ENCODE measurements at regions not wholly inside any gene's neighbourhood (a gene's known extent, or its start where the extent isn't known, plus 50 kb on each side); places are given as distances from the start of the nearest gene placed in this dataset.

DNA sequence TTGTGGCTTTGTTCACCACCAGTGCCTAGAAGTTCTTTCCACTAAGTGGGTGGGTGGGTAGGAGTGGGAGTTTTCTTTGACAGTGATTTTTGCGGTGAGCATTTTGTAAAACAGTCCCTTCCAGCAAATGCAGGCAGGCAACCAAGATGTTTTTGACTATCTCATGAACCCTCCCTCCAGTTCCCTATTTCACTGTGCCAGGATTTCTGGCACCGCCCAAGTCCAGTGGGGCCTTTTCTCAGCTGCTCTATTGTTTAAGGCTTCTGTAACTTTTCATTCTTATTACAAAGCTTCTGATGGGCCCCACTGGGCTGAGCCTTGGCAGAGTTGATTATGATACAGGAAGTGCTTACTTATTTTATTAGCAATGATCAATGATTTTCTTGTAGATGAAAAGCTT lies 236.0 kb downstream of the EDEM1 start:
- FAIRE-seq (no peak), DNase-seq (ENCODE audit: low read depth) (no peak)
- Histone ChIP-seq H3K9me3 (ENCODE audit: insufficient read depth, low read depth, low read length) (no peaks in the 10 kb centered on the region), H3K9ac (ENCODE audit: low read length) (no peak overlapping the region), H3K27me3 (ENCODE audit: insufficient read depth, low read length) (no peaks in the 10 kb centered on the region), H3K27ac (ENCODE audit: low read depth, low read length) (no peak overlapping the region), H3K4me3 (ENCODE audit: insufficient read depth, low read depth, low read length) (no peak overlapping the region), H2AFZ (ENCODE audit: low read depth, low read length) (no peak overlapping the region), H3K4me2 (ENCODE audit: low read length) (no peak overlapping the region), H3K79me2 (ENCODE audit: insufficient read depth, low read length) (no peaks in the 10 kb centered on the region), H3K4me1 (ENCODE audit: insufficient read depth, low read length) (no peaks in the 10 kb centered on the region), H3K36me3 (ENCODE audit: insufficient read depth, low read length) (no peaks in the 10 kb centered on the region), H4K20me1 (ENCODE audit: insufficient read depth, low read length) (no peaks in the 10 kb centered on the region)
- TF ChIP-seq CTCF (IDR thresholded peaks at IDR 0.05; ENCODE audit: insufficient read depth, low read depth, low read length) = no peak
- TF ChIP-seq EZH2 (IDR thresholded peaks at IDR 0.05; ENCODE audit: insufficient read depth, low read length) = no peak
- H3K27ac Mint-ChIP-seq (ENCODE audit: unreplicated experiment) = no peak overlapping the region
- peaks cover 4% of the 10 kb centered on the region for H3K9me3 Mint-ChIP-seq (ENCODE audit: unreplicated experiment)
- no peak overlapping the region for H3K4me3 Mint-ChIP-seq (ENCODE audit: unreplicated experiment)
- H3K4me1 Mint-ChIP-seq (ENCODE audit: low read depth, unreplicated experiment) = no peaks in the 10 kb centered on the region
- peaks cover 2% of the 10 kb centered on the region for H3K27me3 Mint-ChIP-seq (ENCODE audit: low read depth, unreplicated experiment)
- no peaks in the 10 kb centered on the region for H3K36me3 Mint-ChIP-seq (ENCODE audit: low read depth, unreplicated experiment)

DNA sequence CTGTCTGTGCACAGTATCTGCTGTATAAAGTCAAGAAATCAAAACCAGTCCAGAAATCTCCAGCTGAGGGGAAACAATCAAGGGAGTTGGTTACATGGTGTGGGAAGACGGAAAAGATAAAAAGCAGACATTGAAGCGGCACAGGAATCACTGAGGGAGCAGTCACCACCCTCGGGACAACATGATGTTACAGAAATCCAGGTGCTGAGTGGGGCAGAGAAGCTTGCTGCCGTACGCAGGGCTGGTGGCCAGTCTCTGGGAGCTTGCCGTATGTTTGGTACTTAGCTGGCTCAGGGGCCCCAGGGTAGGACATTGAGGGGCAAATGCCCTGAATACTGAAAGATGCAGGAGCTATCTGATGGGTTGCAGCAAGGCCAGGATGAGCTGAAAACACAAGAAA lies 237.9 kb downstream of the EDEM1 start:
- H3K4me1 Mint-ChIP-seq (ENCODE audit: low read depth, unreplicated experiment) = no peaks in the 10 kb centered on the region
- Histone ChIP-seq H3K4me1 (ENCODE audit: insufficient read depth, low read length) (no peaks in the 10 kb centered on the region), H3K4me3 (ENCODE audit: insufficient read depth, low read depth, low read length) (no peak overlapping the region), H3K4me2 (ENCODE audit: low read length) (no peak overlapping the region), H3K27me3 (ENCODE audit: insufficient read depth, low read length) (no peaks in the 10 kb centered on the region), H4K20me1 (ENCODE audit: insufficient read depth, low read length) (no peaks in the 10 kb centered on the region), H3K9me3 (ENCODE audit: insufficient read depth, low read depth, low read length) (no peaks in the 10 kb centered on the region), H3K27ac (ENCODE audit: low read depth, low read length) (no peak overlapping the region), H3K36me3 (ENCODE audit: insufficient read depth, low read length) (no peaks in the 10 kb centered on the region), H3K79me2 (ENCODE audit: insufficient read depth, low read length) (no peaks in the 10 kb centered on the region), H2AFZ (ENCODE audit: low read depth, low read length) (no peak overlapping the region), H3K9ac (ENCODE audit: low read length) (no peak overlapping the region)
- H3K27me3 Mint-ChIP-seq (ENCODE audit: low read depth, unreplicated experiment) = peaks cover 2% of the 10 kb centered on the region
- no peak overlapping the region for H3K4me3 Mint-ChIP-seq (ENCODE audit: unreplicated experiment)
- FAIRE-seq = no peak
- H3K9me3 Mint-ChIP-seq (ENCODE audit: unreplicated experiment) = peaks cover 4% of the 10 kb centered on the region
- no peak for TF ChIP-seq EZH2 (IDR thresholded peaks at IDR 0.05; ENCODE audit: insufficient read depth, low read length)
- no peak for TF ChIP-seq CTCF (IDR thresholded peaks at IDR 0.05; ENCODE audit: insufficient read depth, low read depth, low read length)
- H3K36me3 Mint-ChIP-seq (ENCODE audit: low read depth, unreplicated experiment) = no peaks in the 10 kb centered on the region
- DNase-seq (ENCODE audit: low read depth) = no peak
- H3K27ac Mint-ChIP-seq (ENCODE audit: unreplicated experiment) = no peak overlapping the region

DNA sequence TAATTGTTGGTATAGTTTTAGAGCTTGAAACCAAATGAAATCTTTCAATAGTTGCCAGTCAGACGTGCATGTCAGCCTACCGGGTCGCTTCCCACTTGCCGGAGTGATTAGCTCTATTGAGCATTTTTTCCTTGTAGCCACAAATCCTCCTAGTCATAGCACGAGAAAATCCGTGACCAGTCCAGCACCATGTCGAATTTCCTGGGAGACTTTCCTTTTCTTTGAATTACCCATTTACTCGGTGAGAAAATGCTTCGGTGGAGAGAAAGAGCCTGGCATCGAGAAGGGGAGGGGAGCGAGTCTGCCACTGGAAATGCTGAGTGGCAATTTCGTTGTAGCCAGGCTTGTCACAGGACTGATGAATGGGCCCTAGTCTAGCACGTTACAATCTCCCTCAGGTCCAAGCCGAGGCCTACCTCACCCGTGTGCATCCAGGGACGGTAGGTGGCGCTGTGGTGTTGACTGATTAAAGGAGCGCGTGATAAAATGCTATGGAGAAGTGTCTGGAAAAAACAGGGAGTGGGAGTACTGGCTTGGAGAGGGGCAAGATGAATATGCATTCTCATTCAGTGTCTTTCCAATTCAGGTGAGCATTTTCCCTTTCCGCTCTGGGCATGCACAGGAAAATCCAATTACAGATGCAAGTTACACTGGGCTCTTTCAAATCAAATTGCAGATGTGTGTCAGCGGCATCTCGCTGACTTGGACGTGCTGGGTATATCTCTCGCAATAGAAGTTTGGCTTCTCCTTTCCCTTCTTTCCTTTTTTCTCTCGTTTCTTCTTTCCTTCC lies 238.8 kb downstream of the EDEM1 start:
- H3K27me3 Mint-ChIP-seq (ENCODE audit: low read depth, unreplicated experiment) = peaks cover 2% of the 10 kb centered on the region
- H3K4me1 Mint-ChIP-seq (ENCODE audit: low read depth, unreplicated experiment) = no peaks in the 10 kb centered on the region
- FAIRE-seq = no peak
- Histone ChIP-seq H3K27ac (ENCODE audit: low read depth, low read length) (no peak overlapping the region), H3K9ac (ENCODE audit: low read length) (peak overlapping the region; percentile 44), H3K4me3 (ENCODE audit: insufficient read depth, low read depth, low read length) (no peak overlapping the region), H2AFZ (ENCODE audit: low read depth, low read length) (peak overlapping the region; percentile 65), H3K4me2 (ENCODE audit: low read length) (peak overlapping the region; percentile 72), H3K36me3 (ENCODE audit: insufficient read depth, low read length) (no peaks in the 10 kb centered on the region), H3K79me2 (ENCODE audit: insufficient read depth, low read length) (no peaks in the 10 kb centered on the region), H3K4me1 (ENCODE audit: insufficient read depth, low read length) (no peaks in the 10 kb centered on the region), H3K27me3 (ENCODE audit: insufficient read depth, low read length) (no peaks in the 10 kb centered on the region), H3K9me3 (ENCODE audit: insufficient read depth, low read depth, low read length) (no peaks in the 10 kb centered on the region), H4K20me1 (ENCODE audit: insufficient read depth, low read length) (no peaks in the 10 kb centered on the region)
- no peak overlapping the region for H3K27ac Mint-ChIP-seq (ENCODE audit: unreplicated experiment)
- TF ChIP-seq EZH2 (IDR thresholded peaks at IDR 0.05; ENCODE audit: insufficient read depth, low read length) = no peak
- peak; percentile 81 for TF ChIP-seq CTCF (IDR thresholded peaks at IDR 0.05; ENCODE audit: insufficient read depth, low read depth, low read length)
- H3K9me3 Mint-ChIP-seq (ENCODE audit: unreplicated experiment) = peaks cover 7% of the 10 kb centered on the region
- H3K4me3 Mint-ChIP-seq (ENCODE audit: unreplicated experiment) = no peak overlapping the region
- no peaks in the 10 kb centered on the region for H3K36me3 Mint-ChIP-seq (ENCODE audit: low read depth, unreplicated experiment)
- DNase-seq (ENCODE audit: low read depth) = peak; percentile 28
